Loucy (cell line): ENCODE measurements at regions not wholly inside any gene's neighbourhood (a gene's known extent, or its start where the extent isn't known, plus 50 kb on each side); places are given as distances from the start of the nearest gene placed in this dataset.

ENCODE experiments used
- EZH2phosphoT487 ChIP-seq: fragments of 200-600 bp; IDR thresholded peaks from 2 replicates; pipeline ENCODE4 v1.6.1; 2018; ENCODE audit warnings: antibody characterized with exemption, mild to moderate bottlenecking, moderate library complexity, borderline replicate concordance
- TF ChIP-seq, protein P1 (sequence below): fragments of 200-600 bp; sonication (generic); conservative IDR thresholded peaks from 2 replicates; pipeline ENCODE4 v1.5.1; 2014; ENCODE audit warnings: mild to moderate bottlenecking, antibody characterized with exemption, low read length

DNA sequence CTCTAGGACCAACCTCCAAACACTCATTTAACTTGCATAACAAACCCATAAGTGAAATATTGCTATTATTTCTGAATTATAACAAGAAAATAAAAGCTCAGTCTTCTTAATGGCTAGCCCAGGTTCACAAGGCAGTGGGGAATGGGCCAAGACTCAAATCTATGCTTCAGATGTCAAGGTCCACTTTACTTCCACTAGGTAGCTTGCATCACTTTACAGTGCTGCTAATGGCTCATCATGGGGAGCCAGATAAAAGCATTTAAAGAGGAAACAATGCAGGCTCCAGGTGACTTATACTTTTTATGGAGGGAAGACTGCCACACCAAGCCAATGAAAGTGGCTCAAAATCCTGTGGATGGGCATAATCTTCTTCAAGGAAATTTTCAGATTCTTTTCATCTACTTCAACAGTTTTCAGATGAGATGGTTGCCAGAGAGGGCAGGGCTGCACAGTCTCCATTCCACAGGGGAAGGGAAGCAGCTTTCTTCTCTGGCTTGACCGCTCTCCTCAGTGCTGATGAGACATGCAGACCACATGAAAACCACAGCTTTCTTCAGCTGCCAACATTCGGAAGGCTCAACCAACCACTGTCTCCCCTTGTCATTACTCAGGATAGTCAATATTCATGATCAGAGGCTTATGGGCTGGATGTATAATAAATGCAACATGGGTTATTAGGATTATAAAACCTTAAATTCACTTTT, 361.9 kb upstream of the MEX3C start:
- TF ChIP-seq, protein P1, sequence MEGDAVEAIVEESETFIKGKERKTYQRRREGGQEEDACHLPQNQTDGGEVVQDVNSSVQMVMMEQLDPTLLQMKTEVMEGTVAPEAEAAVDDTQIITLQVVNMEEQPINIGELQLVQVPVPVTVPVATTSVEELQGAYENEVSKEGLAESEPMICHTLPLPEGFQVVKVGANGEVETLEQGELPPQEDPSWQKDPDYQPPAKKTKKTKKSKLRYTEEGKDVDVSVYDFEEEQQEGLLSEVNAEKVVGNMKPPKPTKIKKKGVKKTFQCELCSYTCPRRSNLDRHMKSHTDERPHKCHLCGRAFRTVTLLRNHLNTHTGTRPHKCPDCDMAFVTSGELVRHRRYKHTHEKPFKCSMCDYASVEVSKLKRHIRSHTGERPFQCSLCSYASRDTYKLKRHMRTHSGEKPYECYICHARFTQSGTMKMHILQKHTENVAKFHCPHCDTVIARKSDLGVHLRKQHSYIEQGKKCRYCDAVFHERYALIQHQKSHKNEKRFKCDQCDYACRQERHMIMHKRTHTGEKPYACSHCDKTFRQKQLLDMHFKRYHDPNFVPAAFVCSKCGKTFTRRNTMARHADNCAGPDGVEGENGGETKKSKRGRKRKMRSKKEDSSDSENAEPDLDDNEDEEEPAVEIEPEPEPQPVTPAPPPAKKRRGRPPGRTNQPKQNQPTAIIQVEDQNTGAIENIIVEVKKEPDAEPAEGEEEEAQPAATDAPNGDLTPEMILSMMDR = no peak
- TF ChIP-seq EZH2phosphoT487 = no peak
